Cardiac fibroblast (primary cell): ENCODE measurements at regions not wholly inside any gene's neighbourhood (a gene's known extent, or its start where the extent isn't known, plus 50 kb on each side); places are given as distances from the start of the nearest gene placed in this dataset.

Experiments used
- DNase-seq, 2 donors: peaks; one replicate each; pipeline versions ENCODE4 v3.0.0 to v3.0.0-alpha.2; 2010; ENCODE audit warnings: low read depth in 2 of 2
- H3K4me3 ChIP-seq, 2 donors: replicated peaks in 1 of 2; 1 replicate in 1 of 2; 2 replicates in 1 of 2; pipeline ENCODE4 v1.5.1; 2011; ENCODE audit warnings: low read depth in 2 of 2, low read length in 2 of 2, mild to moderate bottlenecking in 2 of 2, moderate library complexity in 1 of 2
- CTCF ChIP-seq: IDR thresholded peaks from one replicate; pipeline ENCODE4 v1.5.1; 2011; ENCODE audit warnings: low read depth, mild to moderate bottlenecking, low read length, inconsistent platforms

- no peak for TF ChIP-seq CTCF
- H3K4me3 ChIP-seq, result no peak overlapping the region
- DNase-seq, result no peak
Measured at GRCh38 chr2:102925003-102925402, 163.2 kb downstream of the TMEM182 start.

DNA sequence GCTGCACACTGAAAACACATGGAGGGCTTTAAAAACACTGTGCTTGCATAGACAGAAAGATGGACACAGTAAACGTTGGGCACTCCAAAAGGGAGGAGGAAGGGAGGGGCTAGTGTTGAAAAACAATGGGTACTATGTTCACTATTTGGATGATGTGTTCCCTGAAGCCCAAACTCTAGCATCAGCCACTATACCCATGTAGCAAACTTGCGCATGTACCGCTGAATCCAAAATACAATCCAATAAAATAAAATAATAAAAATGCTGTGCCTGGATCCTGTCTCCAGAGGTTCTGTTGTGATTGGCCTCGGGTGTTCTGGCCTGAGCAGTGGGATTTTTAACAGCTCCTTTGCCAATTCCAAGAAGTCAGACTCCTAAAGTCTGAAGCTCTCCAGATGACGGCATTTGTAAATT, 166.0 kb downstream of the TMEM182 start:
- no peak overlapping the region for H3K4me3 ChIP-seq
- DNase-seq, result no peak
- no peak for TF ChIP-seq CTCF

GRCh38 chr2:102929721-102930120, 167.9 kb downstream of the TMEM182 start:
- H3K4me3 ChIP-seq, result no peak overlapping the region
- no peak for TF ChIP-seq CTCF
- DNase-seq, result no peak

GRCh38 chr2:102932501-102932900, 170.7 kb downstream of the TMEM182 start:
- no peak for TF ChIP-seq CTCF
- H3K4me3 ChIP-seq, result no peak overlapping the region
- no peak for DNase-seq

- DNase-seq, result no peak
- no peak overlapping the region for H3K4me3 ChIP-seq
- no peak for TF ChIP-seq CTCF
Measured at GRCh38 chr2:102939207-102939606, 177.4 kb downstream of the TMEM182 start.

GRCh38 chr2:102940684-102941083, 178.9 kb downstream of the TMEM182 start:
- no peak overlapping the region for H3K4me3 ChIP-seq
- no peak for TF ChIP-seq CTCF

DNA sequence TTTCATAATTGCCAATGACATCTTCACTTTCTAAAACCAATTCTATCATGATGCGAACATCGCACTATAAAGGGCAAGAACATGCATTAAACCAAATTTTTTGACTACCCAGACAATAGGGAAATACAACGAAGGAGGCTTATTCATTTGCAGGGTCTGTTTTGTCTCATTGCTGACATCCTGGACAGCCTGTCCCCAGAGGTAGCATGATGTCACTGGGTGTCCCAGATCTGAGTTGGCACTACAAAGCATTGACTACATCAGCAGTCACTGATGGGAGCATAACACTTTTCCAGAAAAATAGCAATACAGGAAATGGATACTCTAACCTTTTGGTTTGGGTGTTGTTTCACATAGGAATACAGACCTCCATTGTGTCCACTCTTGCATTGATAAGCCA, 180.3 kb downstream of the TMEM182 start:
- no peak for TF ChIP-seq CTCF
- no peak for DNase-seq
- H3K4me3 ChIP-seq, result no peak overlapping the region

More at GRCh38 chr2:102940684-102941083, 178.9 kb downstream of the TMEM182 start:
- DNase-seq, result no peak
